8988T (cell line): ENCODE measurements at regions not wholly inside any gene's neighbourhood (a gene's known extent, or its start where the extent isn't known, plus 50 kb on each side); places are given as distances from the start of the nearest gene placed in this dataset.
"Not testable (repeated sequence)": the region's sequence is repeated elsewhere in the genome, so short reads cannot be mapped to it uniquely, and the experiment has no call there.

ENCODE experiments used
- DNase-seq: peaks from one replicate; pipeline ENCODE4 v3.0.0; 2011

- DNase-seq, result no peak
These were observed 218.3 kb upstream of the NRIP1 start for GRCh38 chr21:15283138-15283537.

DNA sequence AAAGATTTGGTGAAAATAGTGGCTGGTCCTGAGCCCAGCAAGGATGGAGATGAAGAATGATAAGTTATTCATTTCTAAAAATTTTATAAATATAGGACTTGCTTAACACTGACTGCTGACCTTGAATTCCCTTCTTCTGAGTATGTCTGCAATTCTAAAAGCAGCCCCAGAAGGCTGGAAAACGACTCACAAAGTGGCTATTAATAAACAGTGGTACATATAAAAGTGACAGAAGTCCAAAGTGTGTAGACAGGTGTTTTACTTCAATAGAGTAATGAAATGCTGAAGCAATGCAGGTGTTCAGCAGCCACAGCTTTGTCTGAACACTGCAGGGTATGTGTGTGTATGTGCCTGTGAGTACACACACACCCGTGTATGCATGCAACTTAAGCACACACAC, 219.0 kb upstream of the NRIP1 start:
- DNase-seq, result no peak

GRCh38 chr21:15285556-15285955, 220.8 kb upstream of the NRIP1 start:
- no peak for DNase-seq

GRCh38 chr21:15289246-15289645, 224.4 kb upstream of the NRIP1 start:
- DNase-seq, result no peak

DNA sequence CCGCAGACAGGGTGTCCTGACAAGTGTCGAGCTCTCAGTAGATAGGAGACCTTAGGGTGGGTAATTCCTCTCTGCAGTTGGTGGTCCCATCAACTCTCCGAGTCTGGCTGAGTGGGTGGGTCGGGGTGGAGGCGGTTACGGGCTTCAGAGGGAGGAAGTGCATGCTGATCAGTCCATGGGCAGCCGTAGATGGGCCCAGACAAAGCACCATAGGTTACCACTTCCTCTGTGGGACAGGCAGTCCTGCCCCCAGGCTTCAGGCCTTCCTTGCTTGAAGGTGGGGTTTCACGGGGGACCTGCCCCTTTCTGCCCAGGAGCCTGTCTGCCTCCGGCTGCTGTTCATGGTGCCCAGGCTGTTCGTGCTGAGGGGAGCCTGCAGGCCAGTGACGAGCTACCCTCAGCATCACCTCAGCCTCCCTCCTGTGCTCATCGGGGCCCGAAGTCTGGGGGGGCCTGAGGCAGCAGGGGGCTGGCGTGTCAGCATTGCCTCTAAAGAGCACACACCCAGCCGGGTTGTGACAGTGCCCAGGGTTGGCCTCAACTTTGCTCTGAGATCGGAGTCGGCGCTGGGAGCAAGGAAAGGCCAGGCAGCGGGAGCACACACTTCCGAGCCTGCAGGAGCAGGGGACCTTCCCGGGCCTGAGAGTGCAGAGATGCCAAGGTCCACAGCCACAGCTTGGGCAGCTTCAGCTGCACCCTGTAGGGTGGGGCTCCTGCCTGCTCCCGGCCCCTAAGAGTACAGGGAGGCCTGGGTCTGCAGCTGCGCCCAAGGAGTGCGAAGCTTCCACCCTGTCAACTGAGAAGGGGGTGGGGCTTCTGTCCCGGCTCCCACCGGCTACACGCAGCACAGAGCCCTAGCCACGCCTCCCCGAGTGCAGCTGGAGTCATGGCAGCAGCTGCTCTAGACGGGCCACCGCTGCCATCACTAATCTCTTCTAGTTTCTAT, 225.4 kb upstream of the NRIP1 start:
- DNase-seq, result no peak

DNA sequence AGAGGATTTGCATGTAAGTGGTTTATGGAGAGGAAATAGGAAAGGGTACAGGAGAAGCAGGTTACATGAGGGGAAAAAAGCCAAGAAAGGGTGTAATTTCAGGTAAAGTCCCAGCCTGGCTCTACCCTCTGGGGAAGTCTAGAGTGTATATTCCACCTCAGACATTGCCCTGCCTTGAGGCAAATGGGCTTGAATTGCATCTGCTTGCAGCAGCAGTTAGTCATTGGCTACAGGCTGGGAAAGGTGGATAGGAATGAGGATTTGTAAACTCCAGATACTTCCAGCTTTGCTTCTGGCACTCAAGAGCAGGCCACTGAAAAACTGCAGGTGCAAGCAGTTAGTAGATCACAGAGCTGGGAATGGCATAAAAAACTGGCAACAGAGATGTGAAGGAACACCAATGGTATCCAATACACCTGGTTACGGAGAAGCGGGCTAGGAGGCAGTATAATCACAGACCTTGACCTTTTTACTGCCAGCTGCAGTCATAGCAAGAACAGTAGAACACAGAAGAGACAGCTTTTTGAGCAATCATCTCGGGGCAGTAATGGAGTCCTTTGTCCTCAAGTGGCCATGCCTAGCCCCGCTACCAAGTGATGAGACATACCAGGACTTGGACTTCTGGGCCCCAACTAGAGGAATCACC, 226.9 kb upstream of the NRIP1 start:
- no peak for DNase-seq

DNA sequence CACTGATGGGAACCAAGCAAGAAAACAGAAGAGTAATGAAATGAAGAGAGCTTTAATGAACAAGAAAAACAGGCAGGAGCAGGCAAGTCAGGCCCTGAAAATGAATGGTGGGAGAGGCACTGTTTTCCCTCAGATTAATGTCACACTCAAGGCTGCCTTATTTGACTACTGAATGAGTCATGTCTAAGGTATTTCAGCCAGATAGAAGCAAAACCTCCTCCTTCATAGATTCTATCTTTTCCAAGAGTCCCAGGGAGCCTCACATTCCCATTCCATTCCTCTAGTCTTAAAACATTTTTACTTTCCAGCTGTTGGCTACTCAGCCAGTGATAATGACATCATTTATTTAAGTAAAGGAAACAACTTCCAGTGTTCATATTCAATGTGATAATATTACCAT, 228.4 kb upstream of the NRIP1 start:
- peak; percentile 43 for DNase-seq

GRCh38 chr21:15295875-15296274, 231.1 kb upstream of the NRIP1 start:
- DNase-seq, result no peak

DNA sequence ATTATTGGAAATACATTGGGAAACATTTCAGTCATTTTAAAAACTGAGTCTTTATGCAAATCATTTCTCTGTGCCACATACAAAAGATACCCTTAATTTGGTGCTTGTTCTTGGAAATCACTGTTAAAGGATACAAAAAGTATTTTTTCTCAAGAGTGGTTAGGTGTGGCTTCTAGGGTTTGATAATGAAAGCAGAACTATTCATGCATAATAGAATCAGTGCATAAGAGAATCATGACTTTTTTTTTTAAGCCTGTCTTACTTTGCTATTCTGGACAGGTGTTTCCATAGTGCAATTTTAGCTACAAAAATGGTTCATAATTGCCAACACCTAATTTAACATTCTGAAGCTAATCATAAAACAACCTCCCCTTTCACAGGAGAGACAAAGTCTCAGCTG, 233.0 kb upstream of the NRIP1 start:
- DNase-seq, result no peak

DNA sequence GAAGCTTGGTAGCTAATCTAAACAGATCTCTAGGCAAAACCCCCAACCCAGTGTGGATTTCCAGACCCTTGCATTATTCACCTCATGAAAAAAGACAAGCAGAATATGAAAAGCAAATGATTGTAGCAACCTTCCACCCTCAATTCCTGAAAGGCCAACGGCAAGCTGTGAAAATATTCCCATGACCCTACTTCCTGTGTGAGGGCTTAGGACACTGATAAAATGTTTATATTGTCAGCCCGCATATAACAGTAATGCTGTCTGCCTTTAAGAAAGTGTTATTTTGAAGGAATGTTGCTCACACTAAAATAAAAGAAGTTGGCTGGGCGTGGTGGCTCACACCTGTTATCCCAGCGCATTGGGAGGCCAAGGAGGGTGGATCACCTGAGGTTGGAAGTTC, 233.5 kb upstream of the NRIP1 start:
- no peak for DNase-seq

- not testable (repeated sequence) for DNase-seq
These were observed 234.0 kb upstream of the NRIP1 start for GRCh38 chr21:15298755-15299154.

- no peak for DNase-seq
These were observed 235.3 kb upstream of the NRIP1 start for GRCh38 chr21:15300131-15300530.

- DNase-seq, result no peak
These were observed 236.2 kb upstream of the NRIP1 start for GRCh38 chr21:15301014-15301413.

DNA sequence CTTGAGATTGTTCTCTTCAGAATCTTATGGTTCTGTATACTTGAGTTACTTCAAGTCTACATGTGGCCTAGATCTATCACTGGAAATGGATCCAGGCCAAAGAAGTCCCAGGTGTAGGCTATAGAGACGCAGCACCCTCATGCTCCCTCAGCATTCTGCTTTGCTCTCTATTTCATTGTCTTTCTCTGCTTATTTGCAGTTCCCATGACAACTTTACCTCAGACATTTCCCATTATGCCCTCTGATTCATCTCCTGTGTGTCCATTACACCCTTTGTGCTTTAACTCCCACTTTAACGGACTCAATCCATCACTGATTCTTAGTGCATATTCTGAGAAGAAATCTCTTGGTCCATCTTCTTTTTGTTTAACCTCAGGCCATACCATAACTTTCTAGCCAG, 236.9 kb upstream of the NRIP1 start:
- no peak for DNase-seq

DNA sequence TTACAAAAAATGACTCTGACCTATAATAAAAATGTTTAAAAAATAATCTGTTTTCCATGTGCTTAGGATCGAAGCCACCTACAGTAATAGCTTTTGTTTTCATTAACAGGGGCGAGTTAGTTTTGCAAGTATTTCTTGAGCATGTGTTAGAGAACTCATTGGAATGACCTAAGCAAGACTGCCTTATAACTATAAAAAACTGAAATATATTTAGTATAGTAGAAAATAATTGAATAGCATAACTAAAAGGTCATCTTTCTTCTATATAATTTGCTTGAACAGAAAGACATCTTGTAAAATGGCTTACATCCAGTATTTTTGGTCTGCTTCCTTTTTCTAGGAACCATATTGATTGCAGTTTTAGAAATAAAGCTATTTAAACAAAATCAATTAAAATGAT, 241.5 kb upstream of the NRIP1 start:
- DNase-seq, result no peak

DNA sequence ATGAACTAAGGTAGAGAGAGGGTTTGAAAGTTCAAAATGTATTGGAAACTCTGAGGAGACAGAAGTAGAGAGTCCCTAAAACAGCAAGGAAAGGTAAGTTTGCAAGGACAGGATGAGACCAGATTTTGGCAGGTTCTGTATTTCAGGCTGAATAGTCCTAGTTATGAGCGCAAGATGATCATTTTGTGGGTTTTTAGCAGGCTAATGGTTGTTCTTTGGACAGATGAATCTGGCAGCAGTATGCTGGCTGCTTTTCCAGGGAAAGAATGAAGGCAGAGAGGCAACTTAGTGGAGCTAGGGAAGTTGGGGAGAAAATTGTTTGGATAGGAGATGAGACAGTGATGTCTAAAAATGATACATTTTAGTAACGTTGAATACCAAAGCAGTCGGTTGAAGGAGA, 243.5 kb upstream of the NRIP1 start:
- DNase-seq, result no peak

- DNase-seq, result no peak
These were observed 244.3 kb upstream of the NRIP1 start for GRCh38 chr21:15309022-15309590.

DNA sequence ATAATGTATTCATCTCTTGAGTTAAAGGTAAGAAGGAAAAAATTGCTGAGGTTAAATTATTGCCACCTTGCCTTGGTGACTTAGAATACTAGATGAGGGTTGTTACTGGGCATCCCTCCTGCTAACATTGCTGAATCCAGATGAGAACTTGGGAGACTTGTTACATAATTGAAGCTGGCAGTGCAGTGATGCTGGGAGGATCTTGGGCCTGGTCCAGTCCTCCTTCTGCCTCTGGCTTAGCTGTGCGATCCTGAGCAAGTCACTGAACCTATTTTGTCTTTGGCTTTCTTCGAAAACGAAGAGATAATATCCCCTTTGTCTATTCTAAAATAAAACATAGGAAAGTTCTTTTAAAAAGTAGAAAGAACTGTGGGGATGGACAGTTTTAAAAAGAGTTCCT, 244.9 kb upstream of the NRIP1 start:
- no peak for DNase-seq

DNA sequence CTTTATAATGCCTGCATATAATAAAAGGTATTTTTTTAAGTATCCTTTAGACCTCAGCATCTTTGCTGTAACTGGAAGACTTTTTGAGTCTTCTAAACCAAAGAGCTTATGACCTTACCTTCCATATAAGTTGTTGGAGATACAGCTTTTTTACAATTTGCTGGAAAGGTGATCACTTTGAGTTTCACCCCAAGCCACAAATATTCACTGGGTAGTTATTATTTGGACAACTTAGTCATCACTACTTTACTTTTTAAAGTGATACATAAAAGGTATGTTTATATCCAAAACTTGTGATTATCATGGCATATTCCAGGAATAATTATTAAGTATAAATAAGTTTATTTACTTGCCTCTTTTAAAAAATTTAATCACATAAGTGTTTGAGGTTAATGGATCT, 246.7 kb upstream of the NRIP1 start:
- DNase-seq, result no peak

- not testable (repeated sequence) for DNase-seq
These were observed 252.2 kb upstream of the NRIP1 start for GRCh38 chr21:15317034-15317433.

DNA sequence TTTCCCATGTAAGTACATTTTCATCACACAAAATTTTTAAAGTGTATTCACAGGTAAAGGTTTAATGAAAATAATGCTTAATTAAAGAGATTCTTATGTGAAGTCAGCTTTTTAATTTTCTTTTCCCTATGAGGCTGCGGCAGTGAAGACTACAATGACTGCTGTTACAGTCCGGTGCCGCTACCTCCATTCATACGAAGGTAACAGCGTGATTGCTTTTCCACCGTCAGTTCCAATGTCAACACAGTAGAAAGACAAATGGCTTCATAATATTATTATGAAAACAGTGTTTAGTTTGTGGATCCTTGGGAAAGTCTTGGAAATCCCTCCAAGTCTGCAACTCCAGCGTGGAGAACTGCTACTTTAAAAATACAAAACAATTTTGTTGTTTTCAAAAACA, 254.9 kb upstream of the NRIP1 start:
- DNase-seq, result no peak

DNA sequence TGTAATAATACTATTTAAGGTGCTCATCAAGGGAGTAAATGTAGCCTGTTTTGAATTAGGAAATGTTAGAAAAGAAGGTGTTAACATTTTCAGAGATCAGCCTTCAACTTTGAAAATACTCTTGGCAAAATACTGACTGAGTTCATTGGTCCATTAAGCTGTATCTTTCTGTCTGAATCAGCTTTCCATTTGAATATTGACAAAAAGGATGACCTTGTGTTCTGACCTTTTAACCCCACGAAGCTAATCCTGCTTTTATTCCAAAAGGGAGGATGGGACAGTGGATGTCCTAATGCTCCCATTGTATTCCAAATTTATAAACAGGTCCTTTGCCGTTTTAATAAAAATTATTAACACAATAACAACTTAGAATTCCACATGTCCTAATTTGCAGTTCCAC, 259.7 kb upstream of the NRIP1 start:
- DNase-seq, result no peak

DNA sequence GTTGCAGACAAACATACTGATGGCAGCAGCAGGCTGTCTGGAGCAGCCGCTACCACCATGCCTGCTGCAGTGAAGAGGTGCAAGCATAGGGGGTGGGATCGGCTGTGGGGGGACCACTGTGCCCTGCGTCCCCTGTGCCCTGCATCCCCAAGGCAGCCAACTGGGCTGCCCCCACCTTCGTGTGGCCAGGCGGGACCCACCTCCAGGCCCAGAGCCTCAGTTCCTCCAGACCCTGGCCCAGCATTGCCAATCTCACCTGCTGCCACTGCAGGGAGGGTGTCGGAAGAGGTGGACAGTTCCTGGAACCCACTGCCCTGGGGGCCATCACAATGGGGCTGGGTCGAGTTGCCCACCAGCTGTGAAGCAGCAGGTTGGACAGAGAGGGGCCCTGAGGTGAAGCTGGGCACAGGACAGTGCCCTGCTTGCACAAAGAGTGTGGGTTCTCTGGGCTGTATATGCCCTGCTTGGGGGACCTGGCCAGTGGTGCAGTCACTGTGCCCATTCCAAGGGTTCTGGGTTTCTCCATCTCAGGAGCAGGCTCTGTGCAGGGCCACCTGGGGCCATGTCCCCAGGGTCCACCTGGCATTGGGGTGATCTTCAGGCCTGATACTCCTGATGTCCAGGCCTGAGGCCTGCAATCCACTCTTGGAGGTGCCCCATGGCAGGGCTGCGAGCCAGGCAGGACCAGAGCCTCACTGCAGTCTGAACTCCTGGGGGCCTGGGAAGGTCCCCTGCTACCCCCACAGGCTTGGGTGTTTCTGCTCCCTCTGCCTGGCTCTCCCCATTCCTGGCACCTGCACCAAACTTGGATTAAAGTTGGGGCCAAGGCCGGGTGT, 261.4 kb upstream of the NRIP1 start:
- DNase-seq, result no peak
